CD4-positive, alpha-beta T cell treated with Interleukin-12 subunit alpha and Interleukin-12 subunit beta, for 1 hour (primary cell): ENCODE measurements at regions not wholly inside any gene's neighbourhood (a gene's known extent, or its start where the extent isn't known, plus 50 kb on each side); places are given as distances from the start of the nearest gene placed in this dataset.
"Not testable (repeated sequence)": the region's sequence is repeated elsewhere in the genome, so short reads cannot be mapped to it uniquely, and the experiment has no call there.

Experiments
- DNase-seq: peaks from one replicate; pipeline ENCODE4 v3.0.0-alpha.2; 2020

DNA sequence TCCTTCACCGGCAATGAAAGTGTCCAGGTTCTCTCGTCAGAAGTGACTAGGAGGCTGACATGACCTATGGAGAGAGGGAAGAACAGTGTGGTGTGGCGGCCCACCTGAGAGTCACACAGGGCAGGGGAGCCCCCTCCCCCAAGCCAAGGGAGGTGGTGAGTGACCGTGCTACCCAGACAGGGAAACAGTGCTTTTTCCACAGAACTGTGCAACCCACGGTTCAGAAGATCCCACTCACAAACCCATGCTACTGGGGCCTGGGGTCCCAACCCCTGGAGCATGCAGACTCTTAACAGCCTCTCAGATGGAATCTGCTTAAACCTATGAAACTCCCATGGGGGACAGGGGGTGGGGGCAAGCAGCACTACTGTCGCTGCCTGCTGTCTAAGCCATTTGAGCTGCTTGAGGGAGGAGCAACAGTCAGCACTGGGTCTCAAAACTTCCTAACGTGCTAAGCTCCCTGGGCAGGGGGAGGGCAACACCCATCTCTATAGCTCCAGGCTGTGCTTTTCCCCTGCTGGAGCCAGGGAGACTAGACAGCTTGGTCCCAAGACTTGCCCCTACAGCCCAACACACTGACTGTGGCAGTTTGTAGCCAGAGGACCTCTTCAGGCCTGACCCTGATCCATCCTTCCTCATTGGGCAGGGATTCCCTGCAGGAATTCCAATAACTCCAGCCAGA lies 850.4 kb upstream of the AADAT start:
- no peak for DNase-seq

DNA sequence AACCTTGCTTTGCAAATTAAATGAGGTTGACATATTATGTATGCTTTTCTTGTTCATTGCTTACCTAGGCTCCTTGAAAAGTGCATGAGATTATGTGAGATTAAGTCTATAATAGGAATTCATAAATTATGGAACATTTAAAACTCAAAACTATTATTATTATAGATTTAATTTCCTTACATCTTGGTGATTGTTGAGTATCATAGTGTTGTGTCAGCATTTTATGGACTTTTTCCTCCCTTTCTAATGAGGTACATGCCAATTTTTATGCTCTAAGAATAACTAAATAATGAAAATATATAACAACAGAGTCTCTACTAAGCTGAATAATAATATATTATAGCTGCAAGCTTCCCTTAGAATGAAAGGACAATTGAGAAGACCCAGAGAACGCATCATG lies 848.8 kb upstream of the AADAT start:
- no peak for DNase-seq

- DNase-seq = no peak
Measured at GRCh38 chr4:170931321-170931720, 841.6 kb upstream of the AADAT start.

DNA sequence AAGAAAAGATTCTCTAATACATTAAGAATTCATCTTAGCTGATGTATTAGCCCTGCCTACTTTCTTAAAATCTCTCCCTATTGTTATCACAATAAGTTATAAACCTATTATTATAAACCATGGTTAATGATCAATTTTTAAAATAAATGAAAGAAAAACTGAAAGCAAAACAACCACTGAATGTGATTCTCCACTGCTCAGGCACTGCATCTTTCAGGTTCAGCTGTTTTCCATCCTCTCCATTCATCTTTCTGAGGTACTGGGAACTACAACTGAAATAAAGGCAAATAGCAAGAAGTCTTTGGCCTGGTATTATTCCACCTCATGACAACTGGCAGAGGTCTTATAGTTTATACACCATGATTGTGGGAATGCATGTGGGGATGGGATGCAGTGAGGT lies 798.9 kb upstream of the AADAT start:
- no peak for DNase-seq

- no peak for DNase-seq
Measured at GRCh38 chr4:170887396-170887795, 797.6 kb upstream of the AADAT start.

DNA sequence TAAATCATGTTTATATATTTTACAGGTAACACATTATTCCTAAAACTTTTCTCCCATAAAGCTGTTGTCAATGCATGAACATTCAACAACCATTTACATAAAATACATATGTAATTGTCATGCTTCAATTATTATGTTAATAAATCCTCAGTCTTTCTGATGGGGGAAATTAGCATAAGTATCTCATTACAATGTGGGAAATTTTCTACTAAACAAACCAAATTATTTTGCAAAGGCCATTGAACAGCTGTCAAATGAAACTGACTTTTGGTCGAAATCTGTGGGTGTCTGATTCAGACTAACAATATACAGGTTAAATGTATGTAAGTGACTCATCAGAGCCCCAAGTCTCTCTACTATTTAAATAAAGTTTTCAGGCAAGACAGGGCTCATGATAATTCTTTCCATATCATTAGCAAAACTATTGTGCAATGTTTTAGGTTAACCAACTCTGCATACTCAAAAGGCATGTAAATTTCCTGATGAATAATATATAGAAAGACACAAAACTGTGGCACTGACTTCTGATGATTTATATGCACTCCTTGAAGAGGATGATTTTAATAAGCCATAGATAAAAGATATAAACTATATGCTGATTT lies 795.3 kb upstream of the AADAT start:
- DNase-seq = no peak

- not testable (repeated sequence) for DNase-seq
Measured at GRCh38 chr4:170881646-170882045, 791.9 kb upstream of the AADAT start.

DNA sequence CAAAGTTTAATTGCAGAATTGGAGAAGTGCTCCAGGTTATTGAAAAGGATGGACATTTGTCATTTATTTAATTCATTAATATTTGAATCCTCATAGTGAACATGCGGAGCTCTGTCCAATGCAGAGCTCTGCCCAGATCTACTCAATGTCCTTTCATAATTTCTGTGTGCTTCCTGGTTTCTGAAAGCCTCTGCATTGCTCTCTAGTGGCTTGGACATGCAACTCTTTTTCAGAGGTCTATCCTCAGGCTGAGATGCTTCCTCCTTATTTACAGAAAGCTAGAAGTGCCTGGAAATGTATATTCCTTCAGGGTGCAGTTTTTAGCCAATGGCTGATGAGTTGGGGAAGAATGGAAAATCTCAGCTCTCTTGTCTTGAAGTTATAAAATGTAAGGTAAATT lies 786.1 kb upstream of the AADAT start:
- DNase-seq = no peak

DNA sequence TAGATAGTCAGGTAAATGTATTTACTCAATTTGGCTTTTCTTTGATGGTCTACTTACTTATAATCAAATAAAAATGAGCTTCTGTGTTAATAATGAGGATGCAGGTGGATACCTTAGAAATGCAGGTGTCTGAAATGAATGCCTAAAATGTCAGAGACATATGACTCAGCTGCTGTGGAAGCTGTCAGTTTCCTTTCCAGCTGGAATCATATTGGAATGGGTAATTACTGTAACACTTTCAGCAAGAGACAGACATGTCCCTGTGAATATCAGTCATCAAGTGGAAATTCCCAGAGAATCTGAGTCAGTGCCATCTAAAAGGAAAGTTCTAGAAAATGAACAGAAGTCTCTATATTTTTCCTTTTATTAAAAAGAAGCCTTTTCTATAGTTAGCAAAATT lies 783.0 kb upstream of the AADAT start:
- no peak for DNase-seq

DNA sequence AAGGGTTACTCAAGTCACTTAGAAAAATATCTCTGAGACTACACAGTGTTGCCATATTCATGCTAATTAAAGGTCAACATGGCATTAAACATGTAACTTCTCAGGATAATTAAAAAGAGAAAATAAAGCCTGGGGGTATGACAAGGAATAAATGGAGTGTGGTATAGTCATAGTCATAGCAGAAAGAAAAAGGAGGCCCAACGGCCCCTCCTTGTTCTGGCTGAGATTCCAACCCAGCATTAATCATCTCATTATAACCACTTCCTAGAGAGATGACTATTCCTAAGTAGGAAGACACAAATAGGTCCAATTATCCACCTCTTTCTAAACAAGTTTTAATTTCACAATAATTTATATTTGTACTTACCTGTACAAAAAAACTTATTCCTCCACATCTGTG lies 778.4 kb upstream of the AADAT start:
- no peak for DNase-seq

DNA sequence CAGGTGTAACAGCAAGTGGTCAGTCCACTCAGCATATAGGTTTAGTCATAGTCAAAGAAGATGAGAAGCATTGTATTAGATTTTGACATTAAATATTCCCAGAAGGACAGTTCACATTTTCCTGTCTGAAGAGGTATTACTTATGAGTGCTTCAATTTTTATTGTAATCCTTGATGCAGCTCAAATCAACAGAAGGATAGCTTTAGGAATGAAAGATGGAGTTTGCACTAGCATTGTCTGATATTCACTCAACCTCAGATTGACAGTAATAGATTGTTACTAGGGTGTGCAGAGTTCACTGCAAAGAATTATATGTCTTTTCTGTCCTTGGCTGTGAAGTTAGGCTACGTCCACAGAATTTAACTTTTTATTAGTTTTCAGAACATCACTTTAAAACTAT lies 764.3 kb upstream of the AADAT start:
- DNase-seq = no peak

GRCh38 chr4:170853422-170854021 lies 763.8 kb upstream of the AADAT start:
- DNase-seq = no peak

- DNase-seq = no peak
Measured at GRCh38 chr4:170849969-170850368, 760.2 kb upstream of the AADAT start.

DNA sequence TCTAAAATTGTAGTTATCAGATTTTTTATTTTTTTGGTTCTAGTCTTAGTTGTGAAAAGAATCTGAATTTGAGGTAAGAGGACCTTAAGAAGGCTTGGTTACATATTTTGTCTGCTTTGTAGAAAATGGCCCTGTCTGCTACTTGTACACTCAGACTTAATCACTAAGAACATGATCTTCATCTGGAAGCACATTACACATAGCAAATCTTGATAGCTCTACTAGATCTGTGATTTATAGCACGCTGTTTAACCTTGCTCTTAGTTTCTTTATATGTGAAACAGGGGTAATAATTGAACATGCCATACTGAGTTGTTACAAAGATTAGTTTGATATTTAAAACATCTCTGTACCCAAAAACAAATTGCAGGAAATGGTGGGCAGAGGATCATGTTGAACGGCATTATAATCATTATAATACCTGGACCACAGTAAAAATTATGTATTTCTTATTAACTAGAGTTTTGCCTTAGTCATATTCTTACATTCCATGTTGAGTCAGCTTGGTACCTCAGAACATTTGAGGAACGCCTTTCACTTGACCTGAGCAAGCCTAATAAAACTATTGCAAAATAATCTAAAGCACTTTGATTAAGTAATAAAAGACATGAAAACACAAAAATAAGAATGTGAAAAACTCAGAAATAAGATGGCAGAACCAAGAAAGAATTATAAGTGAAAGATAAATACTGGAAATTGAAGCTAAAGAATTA lies 738.0 kb upstream of the AADAT start:
- DNase-seq = no peak

DNA sequence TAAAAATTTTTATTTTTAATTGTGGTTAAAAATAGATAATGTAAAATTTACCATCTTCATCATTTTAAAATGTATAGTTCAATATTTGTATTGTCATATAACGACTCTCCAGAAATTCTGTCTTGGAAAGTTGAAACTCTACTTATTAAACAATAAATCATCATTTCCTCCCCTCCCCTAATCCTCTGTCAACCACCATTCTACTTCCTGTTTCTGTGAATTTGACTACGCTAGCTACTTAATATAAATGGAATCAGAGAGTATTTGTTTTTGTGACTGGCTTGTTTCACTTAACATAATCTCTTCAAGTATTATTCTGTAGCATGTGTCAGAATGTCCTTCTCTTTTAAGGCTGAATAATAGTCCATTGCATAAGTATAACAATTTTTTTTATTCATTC lies 729.0 kb upstream of the AADAT start:
- no peak for DNase-seq

GRCh38 chr4:170805352-170805751 lies 715.6 kb upstream of the AADAT start:
- DNase-seq = no peak

GRCh38 chr4:170804930-170805329 lies 715.2 kb upstream of the AADAT start:
- DNase-seq = no peak

GRCh38 chr4:170803492-170803891 lies 713.7 kb upstream of the AADAT start:
- DNase-seq = no peak

- no peak for DNase-seq
Measured at GRCh38 chr4:170801771-170802170, 712.0 kb upstream of the AADAT start.

DNA sequence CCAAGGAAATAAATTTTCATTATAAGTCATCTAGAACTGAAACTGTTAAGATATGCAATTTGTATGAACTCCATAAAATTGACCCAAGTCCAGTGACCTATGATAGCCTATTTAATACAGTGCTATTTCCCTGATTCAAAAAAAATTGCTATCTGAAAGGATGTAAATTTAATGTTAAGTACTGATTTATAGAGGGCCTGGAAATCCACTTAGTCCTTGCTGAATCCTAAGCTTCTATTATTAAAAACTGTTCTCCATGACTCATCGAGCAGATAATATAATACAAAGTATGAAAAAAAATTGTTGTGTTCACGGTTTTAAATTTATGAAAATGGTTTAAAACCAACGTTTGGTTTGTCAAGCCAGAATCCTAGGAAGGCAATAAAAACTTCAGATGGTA lies 704.8 kb upstream of the AADAT start:
- DNase-seq = no peak

DNA sequence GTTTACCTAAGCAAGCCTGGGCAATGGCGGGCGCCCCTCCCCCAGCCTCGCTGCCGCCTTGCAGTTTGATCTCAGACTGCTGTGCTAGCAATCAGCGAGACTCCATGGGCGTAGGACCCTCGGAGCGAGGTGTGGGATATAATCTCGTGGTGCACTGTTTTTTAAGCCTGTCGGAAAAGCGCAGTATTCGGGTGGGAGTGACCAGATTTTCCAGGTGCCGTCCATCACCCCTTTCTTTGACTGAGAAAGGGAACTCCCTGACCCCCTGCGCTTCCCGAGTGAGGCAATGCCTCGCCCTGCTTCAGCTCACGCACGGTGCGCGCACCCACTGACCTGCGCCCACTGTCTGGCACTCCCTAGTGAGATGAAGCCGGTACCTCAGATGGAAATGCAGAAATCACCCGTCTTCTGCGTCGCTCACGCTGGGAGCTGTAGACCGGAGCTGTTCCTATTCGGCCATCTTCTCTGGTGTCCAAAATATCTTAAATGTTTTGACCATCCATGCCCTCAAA lies 698.8 kb upstream of the AADAT start:
- not testable (repeated sequence) for DNase-seq

DNA sequence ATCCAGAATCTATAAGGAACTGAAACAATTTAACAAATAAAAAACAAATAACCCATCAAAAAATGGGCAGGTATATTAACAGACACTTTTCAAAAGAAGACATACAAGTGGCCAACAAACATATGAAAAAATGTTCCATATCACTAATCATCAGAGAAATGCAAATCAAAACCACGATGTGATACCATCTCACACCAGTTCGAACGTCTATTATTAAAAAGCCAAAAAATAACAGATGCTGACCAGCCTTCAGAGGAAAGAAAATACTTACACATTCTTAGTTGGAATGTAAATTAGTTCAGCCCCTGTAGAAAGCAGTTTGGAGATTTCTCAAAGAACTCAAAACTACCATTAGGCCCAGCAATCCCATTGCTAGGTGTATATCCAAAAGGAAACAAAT lies 687.9 kb upstream of the AADAT start:
- no peak for DNase-seq

DNA sequence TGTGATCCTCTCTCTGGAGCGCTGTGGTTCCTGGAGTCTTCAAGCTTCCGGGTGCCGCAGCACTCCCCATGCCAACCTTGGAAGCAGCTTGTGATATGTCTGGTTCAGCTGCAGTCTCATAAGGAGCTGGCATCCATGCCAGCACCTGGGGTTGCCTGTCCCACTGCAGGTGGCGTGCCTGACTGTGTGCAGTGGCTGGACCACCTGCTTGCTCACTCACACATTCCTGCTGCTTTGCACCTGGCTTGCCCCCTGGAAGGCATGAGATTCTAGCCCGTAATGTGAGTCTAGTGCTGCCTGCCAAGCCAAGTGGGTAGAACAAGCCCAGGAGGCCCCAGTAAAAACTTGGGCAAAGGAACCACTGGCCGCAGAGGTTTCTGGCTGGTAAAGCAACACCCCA lies 687.2 kb upstream of the AADAT start:
- no peak for DNase-seq

DNA sequence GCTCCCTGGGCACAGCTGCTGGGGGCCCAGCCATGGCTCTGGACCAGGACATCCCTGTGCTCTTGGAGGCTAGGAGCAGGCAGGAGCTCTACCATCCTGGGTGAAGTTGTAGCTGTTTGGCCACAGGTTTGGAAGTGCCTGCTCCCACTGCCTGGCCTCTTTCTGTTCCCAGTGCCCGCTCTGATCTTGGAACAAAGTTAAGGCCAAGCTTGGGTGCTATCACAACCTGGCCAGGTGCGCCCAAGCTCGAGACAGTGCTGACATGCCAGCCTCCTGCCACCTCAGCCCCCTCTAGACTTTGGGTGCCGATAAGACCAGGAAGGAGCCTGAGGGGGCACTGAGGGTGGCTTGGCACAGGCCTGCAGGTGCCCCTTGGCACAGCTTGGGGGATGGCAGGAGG lies 686.1 kb upstream of the AADAT start:
- DNase-seq = no peak
